Nephron (organoid): ENCODE measurements at regions not wholly inside any gene's neighbourhood (a gene's known extent, or its start where the extent isn't known, plus 50 kb on each side); places are given as distances from the start of the nearest gene placed in this dataset.
A peak's percentile ranks its signal among the peaks of the same experiment; 100 is the strongest.

Source experiments
- H3K27ac Mint-ChIP-seq, 3 experiments: 2 replicates each; pipeline ENCODE4 v1.8.0; 2020; ENCODE audit warnings: mixed read lengths in 3 of 3, mild to moderate bottlenecking in 2 of 3, moderate library complexity in 1 of 3
- H3K27me3 Mint-ChIP-seq: 2 replicates; pipeline ENCODE4 v1.8.0; 2021; ENCODE audit warnings: low read depth, mild to moderate bottlenecking, moderate library complexity, mixed read lengths
- H3K36me3 Mint-ChIP-seq: 2 replicates; pipeline ENCODE4 v1.8.0; 2020; ENCODE audit warnings: low read depth, mixed read lengths
- H3K4me1 Mint-ChIP-seq: 2 replicates; pipeline ENCODE4 v1.8.0; 2020; ENCODE audit warnings: mixed read lengths
- H3K4me3 Mint-ChIP-seq, 3 experiments: 2 replicates each; pipeline ENCODE4 v1.8.0; 2020; ENCODE audit warnings: mild to moderate bottlenecking in 3 of 3, mixed read lengths in 3 of 3, moderate library complexity in 2 of 3
- H3K9me3 Mint-ChIP-seq: 2 replicates; pipeline ENCODE4 v1.8.0; 2020; ENCODE audit warnings: mixed read lengths
- TF ChIP-seq, protein P1 (sequence below), 3 experiments: fragments of 200-600 bp; sonication (generic); IDR thresholded peaks; one replicate each; pipeline ENCODE4 v1.5.0; 2021; ENCODE audit warnings: antibody characterized with exemption in 3 of 3; ENCODE audit not compliant: unreplicated experiment in 3 of 3

DNA sequence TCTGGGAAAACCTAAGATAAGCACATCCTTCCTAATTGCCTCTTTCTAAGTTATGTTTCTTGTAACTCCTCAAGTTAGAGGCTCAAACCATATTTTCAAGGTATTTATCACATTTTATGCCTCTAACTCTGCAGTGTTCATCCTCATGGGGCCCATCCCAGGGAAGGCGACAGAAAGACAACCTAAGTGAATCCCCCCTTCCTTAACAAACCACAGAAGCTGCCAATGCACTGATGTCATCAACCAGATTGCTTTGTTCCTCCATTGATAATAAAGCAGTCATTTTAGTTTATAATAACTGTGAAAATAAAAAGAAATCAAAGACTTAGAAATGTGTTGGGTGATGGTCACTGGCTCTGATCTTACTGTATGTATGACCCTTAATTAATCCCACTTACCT is 119.5 kb upstream of the TCF21 start:
- H3K9me3 Mint-ChIP-seq = no peaks in the 10 kb centered on the region
- H3K4me3 Mint-ChIP-seq = peak overlapping the region in 1 of 3 experiments; percentile 1
- TF ChIP-seq, protein P1, sequence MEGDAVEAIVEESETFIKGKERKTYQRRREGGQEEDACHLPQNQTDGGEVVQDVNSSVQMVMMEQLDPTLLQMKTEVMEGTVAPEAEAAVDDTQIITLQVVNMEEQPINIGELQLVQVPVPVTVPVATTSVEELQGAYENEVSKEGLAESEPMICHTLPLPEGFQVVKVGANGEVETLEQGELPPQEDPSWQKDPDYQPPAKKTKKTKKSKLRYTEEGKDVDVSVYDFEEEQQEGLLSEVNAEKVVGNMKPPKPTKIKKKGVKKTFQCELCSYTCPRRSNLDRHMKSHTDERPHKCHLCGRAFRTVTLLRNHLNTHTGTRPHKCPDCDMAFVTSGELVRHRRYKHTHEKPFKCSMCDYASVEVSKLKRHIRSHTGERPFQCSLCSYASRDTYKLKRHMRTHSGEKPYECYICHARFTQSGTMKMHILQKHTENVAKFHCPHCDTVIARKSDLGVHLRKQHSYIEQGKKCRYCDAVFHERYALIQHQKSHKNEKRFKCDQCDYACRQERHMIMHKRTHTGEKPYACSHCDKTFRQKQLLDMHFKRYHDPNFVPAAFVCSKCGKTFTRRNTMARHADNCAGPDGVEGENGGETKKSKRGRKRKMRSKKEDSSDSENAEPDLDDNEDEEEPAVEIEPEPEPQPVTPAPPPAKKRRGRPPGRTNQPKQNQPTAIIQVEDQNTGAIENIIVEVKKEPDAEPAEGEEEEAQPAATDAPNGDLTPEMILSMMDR (IDR thresholded peaks at IDR 0.05; ENCODE audit: unreplicated experiment in 3 of 3) = no peak
- peak overlapping the region; percentile 73 to 90 (median 89) for H3K27ac Mint-ChIP-seq
- no peaks in the 10 kb centered on the region for H3K36me3 Mint-ChIP-seq
- H3K27me3 Mint-ChIP-seq = no peaks in the 10 kb centered on the region
- H3K4me1 Mint-ChIP-seq = peaks cover 20% of the 10 kb centered on the region

DNA sequence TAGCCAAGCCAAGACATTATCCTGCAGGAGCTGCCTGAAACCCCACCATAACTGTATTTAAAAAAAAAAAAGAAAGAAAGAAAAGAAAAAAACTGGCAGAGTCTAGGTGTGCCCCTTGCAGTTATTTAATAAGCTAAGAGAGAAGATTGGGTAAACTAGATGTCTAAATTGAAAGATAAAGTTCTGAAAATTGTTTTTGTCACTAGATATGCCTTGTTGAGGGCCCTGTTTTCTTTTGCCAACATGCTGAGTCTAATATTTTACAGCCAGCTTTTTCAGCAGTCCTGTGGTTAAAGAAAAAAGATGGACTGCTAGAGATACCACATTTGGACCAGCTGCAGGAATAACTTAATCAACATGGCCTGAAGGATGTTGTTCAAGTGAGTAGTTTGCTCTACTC is 116.3 kb upstream of the TCF21 start:
- no peaks in the 10 kb centered on the region for H3K9me3 Mint-ChIP-seq
- H3K4me3 Mint-ChIP-seq = no peak overlapping the region
- H3K27ac Mint-ChIP-seq = no peak overlapping the region
- no peaks in the 10 kb centered on the region for H3K27me3 Mint-ChIP-seq
- no peaks in the 10 kb centered on the region for H3K36me3 Mint-ChIP-seq
- peaks cover 24% of the 10 kb centered on the region for H3K4me1 Mint-ChIP-seq
- TF ChIP-seq, protein P1 (IDR thresholded peaks at IDR 0.05; ENCODE audit: unreplicated experiment in 3 of 3) = no peak

DNA sequence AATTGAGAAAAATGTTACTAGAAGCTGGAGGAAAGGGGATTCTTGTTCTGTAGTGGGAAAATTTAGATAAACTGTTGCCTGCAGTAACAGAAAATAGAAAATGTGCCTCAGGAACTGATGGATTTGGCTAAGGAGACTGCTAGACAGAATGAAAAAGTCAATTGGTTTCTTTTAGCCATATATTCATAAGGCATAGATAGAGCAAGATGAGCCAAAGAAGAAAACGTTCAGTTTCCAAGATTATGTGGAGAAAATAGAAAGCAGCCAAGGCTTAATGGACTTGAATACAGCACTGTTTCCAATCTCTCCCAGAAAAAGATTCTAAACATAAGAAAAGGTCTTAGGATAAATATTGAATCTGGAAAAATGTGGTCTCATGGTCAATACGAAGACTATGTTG is 115.1 kb upstream of the TCF21 start:
- Mint-ChIP-seq H3K4me3 (no peak overlapping the region), H3K27ac (peak overlapping the region in 1 of 3 experiments; percentile 19), H3K4me1 (peaks cover 25% of the 10 kb centered on the region), H3K9me3 (no peaks in the 10 kb centered on the region), H3K36me3 (no peaks in the 10 kb centered on the region), H3K27me3 (no peaks in the 10 kb centered on the region)
- TF ChIP-seq, protein P1 (IDR thresholded peaks at IDR 0.05; ENCODE audit: unreplicated experiment in 3 of 3) = no peak

DNA sequence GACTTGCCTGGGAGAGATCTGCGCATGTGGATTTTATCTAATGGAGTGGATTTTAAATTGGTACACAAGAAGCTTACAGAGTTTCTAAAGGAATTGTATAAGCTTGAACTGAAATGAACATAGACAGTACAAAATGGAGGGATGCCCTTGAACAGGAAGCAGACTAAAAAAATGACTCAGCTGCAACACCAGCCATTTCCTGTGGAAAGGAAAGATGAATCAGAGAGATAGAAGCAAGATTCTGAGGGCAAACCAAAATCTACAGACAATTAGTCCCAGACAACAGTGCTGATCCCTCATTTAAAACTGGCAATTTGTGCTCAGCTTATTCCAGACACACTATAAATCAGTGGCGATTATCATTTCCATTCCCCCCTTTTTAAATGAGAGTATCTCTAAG is 114.6 kb upstream of the TCF21 start:
- H3K27ac Mint-ChIP-seq = peak overlapping the region in 2 of 3 experiments; percentile 19 to 42
- peaks cover 25% of the 10 kb centered on the region for H3K4me1 Mint-ChIP-seq
- TF ChIP-seq, protein P1 (IDR thresholded peaks at IDR 0.05; ENCODE audit: unreplicated experiment in 3 of 3) = no peak

DNA sequence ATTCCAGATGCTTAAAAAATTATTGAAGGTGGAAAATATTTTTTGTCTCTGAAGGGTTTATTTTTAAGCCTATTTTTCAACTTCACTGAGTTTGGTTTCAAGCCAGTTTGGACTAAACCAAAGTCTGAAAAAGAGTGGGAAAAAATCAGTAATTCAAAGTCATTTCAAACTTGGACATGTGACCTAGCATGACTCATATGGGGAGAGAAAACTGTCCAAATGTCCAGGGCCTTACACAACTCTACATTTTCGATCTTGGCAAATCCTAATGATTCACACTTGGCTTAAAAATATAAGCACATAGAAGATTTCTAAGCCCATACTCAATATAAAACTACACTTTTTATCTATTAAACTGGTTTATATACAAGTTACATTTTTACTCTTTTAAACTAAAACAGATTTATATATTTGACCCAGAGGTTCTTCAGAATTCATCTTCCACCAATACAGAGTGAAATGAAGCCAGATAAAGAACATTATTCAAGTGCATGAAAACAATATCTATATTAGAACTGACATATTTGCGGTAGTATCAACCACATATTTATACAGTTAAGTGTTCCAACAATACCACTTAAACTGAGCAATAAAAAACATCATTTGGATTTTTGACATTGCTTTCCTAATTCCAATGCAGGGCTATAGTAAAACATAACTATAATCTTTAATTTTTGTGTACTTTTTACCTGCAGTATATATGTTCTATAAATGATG is 110.3 kb upstream of the TCF21 start:
- TF ChIP-seq, protein P1 (IDR thresholded peaks at IDR 0.05; ENCODE audit: unreplicated experiment in 3 of 3) = no peak
- Mint-ChIP-seq H3K27ac (peak overlapping the region; percentile 0 to 71 (median 35)), H3K27me3 (no peaks in the 10 kb centered on the region), H3K36me3 (no peaks in the 10 kb centered on the region), H3K9me3 (no peaks in the 10 kb centered on the region), H3K4me1 (peaks cover 23% of the 10 kb centered on the region), H3K4me3 (no peak overlapping the region)

More for the DNA sequence above, 114.6 kb upstream of the TCF21 start:
- H3K9me3 Mint-ChIP-seq = no peaks in the 10 kb centered on the region
- no peak overlapping the region for H3K4me3 Mint-ChIP-seq
- H3K36me3 Mint-ChIP-seq = no peaks in the 10 kb centered on the region
- H3K27me3 Mint-ChIP-seq = no peaks in the 10 kb centered on the region
